Neural progenitor cell (in vitro differentiated cells): ENCODE measurements at regions not wholly inside any gene's neighbourhood (a gene's known extent, or its start where the extent isn't known, plus 50 kb on each side); places are given as distances from the start of the nearest gene placed in this dataset.

Experiments used
- DNase-seq: peaks from one replicate; pipeline ENCODE4 v3.0.0-alpha.2; 2016; ENCODE audit warnings: low spot score
- H2AFZ ChIP-seq: fragments of 200-600 bp; sonication (generic); replicated peaks from 2 replicates; pipeline ENCODE4 v1.6.1; 2016; ENCODE audit warnings: antibody characterized with exemption
- H3F3A ChIP-seq: fragments of 200-600 bp; sonication (generic); 2 replicates; pipeline ENCODE4 v1.6.1; 2016; ENCODE audit warnings: antibody characterized with exemption, low read depth
- H3K27ac ChIP-seq: fragments of 200-600 bp; sonication (generic); 2 replicates; pipeline ENCODE4 v1.5.1; 2016; ENCODE audit warnings: mild to moderate bottlenecking
- H3K27me3 ChIP-seq: fragments of 200-600 bp; sonication (generic); 2 replicates; pipeline ENCODE4 v1.6.1; 2016; ENCODE audit warnings: mild to moderate bottlenecking, moderate library complexity
- H3K36me3 ChIP-seq: fragments of 200-600 bp; sonication (generic); 2 replicates; pipeline ENCODE4 v1.5.1; 2016
- H3K4me1 ChIP-seq: fragments of 200-600 bp; sonication (generic); 2 replicates; pipeline ENCODE4 v1.6.1; 2016; ENCODE audit warnings: mixed run types
- H3K4me2 ChIP-seq: fragments of 200-600 bp; sonication (generic); 2 replicates; pipeline ENCODE4 v1.6.1; 2016
- H3K4me3 ChIP-seq: fragments of 200-600 bp; sonication (generic); 2 replicates; pipeline ENCODE4 v1.5.1; 2016
- H3K79me2 ChIP-seq: fragments of 200-600 bp; sonication (generic); 2 replicates; pipeline ENCODE4 v1.6.1; 2016; ENCODE audit warnings: low read depth
- H3K9ac ChIP-seq: fragments of 200-600 bp; sonication (generic); 2 replicates; pipeline ENCODE4 v1.6.1; 2016
- H3K9me3 ChIP-seq: fragments of 200-600 bp; sonication (generic); 2 replicates; pipeline ENCODE4 v1.5.1; 2016; ENCODE audit warnings: low read depth
- H4K20me1 ChIP-seq: fragments of 200-600 bp; sonication (generic); 2 replicates; pipeline ENCODE4 v1.6.1; 2016; ENCODE audit warnings: low read depth
- H3K27ac Mint-ChIP-seq: 3 replicates; pipeline ENCODE4 v1.8.0; 2021; ENCODE audit warnings: mixed read lengths
- H3K27me3 Mint-ChIP-seq: 2 replicates; pipeline ENCODE4 v1.8.0; 2022; ENCODE audit warnings: low read depth, mild to moderate bottlenecking, inconsistent platforms, moderate library complexity, mixed read lengths; ENCODE audit not compliant: insufficient read depth
- H3K36me3 Mint-ChIP-seq: 3 replicates; pipeline ENCODE4 v1.8.0; 2021; ENCODE audit warnings: mixed read lengths
- H3K4me1 Mint-ChIP-seq: 3 replicates; pipeline ENCODE4 v1.8.0; 2021; ENCODE audit warnings: mixed read lengths
- H3K4me3 Mint-ChIP-seq: 3 replicates; pipeline ENCODE4 v1.8.0; 2021; ENCODE audit warnings: mild to moderate bottlenecking, moderate library complexity, mixed read lengths
- H3K9me3 Mint-ChIP-seq: 3 replicates; pipeline ENCODE4 v1.8.0; 2020; ENCODE audit warnings: mixed read lengths
- EZH2 ChIP-seq: fragments of 200-600 bp; sonication (generic); IDR thresholded peaks from 2 replicates; pipeline ENCODE4 v1.6.1; 2017; ENCODE audit warnings: antibody characterized with exemption, mild to moderate bottlenecking, moderate library complexity
- EZH2phosphoT487 ChIP-seq: fragments of 200-600 bp; sonication (generic); IDR thresholded peaks from 2 replicates; pipeline ENCODE4 v1.6.1; 2017; ENCODE audit warnings: antibody characterized with exemption
- TF ChIP-seq, protein P1 (sequence below): fragments of 200-600 bp; sonication (generic); IDR thresholded peaks from 2 replicates; pipeline ENCODE4 v1.5.1; 2017; ENCODE audit warnings: antibody characterized with exemption, mild to moderate bottlenecking

DNA sequence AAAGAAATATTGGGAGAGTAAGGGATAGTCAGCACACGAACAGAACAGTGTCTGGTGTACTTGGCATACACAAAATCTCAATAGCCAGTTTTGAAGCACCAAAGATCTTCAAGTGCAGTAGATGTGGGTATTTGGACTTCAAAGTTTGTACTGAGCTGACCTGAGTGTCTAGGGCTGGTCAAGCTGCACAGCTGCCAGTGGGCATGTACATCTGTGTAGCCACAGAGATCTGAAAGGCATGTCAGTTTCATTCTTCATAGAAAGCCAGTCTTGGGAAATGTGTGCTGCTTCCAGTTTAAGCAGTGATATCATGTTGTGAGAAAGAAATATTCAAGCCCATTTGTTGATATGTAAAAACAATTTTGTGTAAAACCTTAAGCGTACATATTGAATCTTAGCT lies 279.0 kb upstream of the SYT10 start:
- H3K27me3 Mint-ChIP-seq: peaks cover 2% of the 10 kb centered on the region
- no peak overlapping the region for H3K27ac ChIP-seq
- no peaks in the 10 kb centered on the region for H3K36me3 ChIP-seq
- no peak overlapping the region for H3K27ac Mint-ChIP-seq
- no peak overlapping the region for H3K4me3 ChIP-seq
- no peaks in the 10 kb centered on the region for H3K9me3 ChIP-seq
- H3K79me2 ChIP-seq: no peaks in the 10 kb centered on the region
- H3K4me2 ChIP-seq: no peak overlapping the region
- no peak overlapping the region for H3K4me3 Mint-ChIP-seq
- H3K9me3 Mint-ChIP-seq: no peaks in the 10 kb centered on the region
- H3K36me3 Mint-ChIP-seq: no peaks in the 10 kb centered on the region
- no peak overlapping the region for H2AFZ ChIP-seq
- H3F3A ChIP-seq: no peaks in the 10 kb centered on the region
- H4K20me1 ChIP-seq: no peaks in the 10 kb centered on the region
- no peak for DNase-seq
- no peaks in the 10 kb centered on the region for H3K27me3 ChIP-seq
- no peak overlapping the region for H3K9ac ChIP-seq
- no peaks in the 10 kb centered on the region for H3K4me1 Mint-ChIP-seq
- TF ChIP-seq, protein P1, sequence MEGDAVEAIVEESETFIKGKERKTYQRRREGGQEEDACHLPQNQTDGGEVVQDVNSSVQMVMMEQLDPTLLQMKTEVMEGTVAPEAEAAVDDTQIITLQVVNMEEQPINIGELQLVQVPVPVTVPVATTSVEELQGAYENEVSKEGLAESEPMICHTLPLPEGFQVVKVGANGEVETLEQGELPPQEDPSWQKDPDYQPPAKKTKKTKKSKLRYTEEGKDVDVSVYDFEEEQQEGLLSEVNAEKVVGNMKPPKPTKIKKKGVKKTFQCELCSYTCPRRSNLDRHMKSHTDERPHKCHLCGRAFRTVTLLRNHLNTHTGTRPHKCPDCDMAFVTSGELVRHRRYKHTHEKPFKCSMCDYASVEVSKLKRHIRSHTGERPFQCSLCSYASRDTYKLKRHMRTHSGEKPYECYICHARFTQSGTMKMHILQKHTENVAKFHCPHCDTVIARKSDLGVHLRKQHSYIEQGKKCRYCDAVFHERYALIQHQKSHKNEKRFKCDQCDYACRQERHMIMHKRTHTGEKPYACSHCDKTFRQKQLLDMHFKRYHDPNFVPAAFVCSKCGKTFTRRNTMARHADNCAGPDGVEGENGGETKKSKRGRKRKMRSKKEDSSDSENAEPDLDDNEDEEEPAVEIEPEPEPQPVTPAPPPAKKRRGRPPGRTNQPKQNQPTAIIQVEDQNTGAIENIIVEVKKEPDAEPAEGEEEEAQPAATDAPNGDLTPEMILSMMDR: no peak
- TF ChIP-seq EZH2 (no peak), EZH2phosphoT487 (no peak)
- no peaks in the 10 kb centered on the region for H3K4me1 ChIP-seq

DNA sequence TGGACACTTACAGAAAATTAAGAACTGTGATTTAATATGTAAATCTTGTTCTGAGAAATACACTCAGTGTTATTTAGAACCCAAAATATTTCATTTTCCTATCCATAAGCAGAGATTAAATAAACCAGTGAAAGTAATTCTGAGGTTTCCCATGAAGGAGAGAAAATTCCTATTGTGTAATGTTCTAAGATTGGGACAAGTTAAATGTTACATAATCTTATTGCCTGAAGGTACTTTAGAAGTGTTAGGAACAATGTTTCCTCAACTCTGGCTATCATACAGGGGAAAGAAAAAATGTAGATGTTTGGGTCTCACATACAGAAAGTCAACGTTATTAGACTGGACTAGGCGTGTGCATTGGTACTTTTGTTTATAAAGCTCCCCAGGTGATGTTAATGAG lies 281.9 kb upstream of the SYT10 start:
- Histone ChIP-seq H3K27me3 (no peaks in the 10 kb centered on the region), H3K36me3 (no peaks in the 10 kb centered on the region), H3K9me3 (no peaks in the 10 kb centered on the region), H3K79me2 (no peaks in the 10 kb centered on the region), H3K4me2 (no peak overlapping the region), H3K4me1 (no peaks in the 10 kb centered on the region), H3K4me3 (no peak overlapping the region), H4K20me1 (no peaks in the 10 kb centered on the region), H3K9ac (no peak overlapping the region), H3K27ac (no peak overlapping the region), H3F3A (no peaks in the 10 kb centered on the region), H2AFZ (no peak overlapping the region)
- Mint-ChIP-seq H3K36me3 (no peaks in the 10 kb centered on the region), H3K27me3 (no peaks in the 10 kb centered on the region), H3K9me3 (no peaks in the 10 kb centered on the region), H3K4me3 (no peak overlapping the region), H3K4me1 (no peaks in the 10 kb centered on the region), H3K27ac (no peak overlapping the region)
- TF ChIP-seq, protein P1: no peak
- TF ChIP-seq EZH2phosphoT487: no peak
- no peak for TF ChIP-seq EZH2
- DNase-seq: no peak

DNA sequence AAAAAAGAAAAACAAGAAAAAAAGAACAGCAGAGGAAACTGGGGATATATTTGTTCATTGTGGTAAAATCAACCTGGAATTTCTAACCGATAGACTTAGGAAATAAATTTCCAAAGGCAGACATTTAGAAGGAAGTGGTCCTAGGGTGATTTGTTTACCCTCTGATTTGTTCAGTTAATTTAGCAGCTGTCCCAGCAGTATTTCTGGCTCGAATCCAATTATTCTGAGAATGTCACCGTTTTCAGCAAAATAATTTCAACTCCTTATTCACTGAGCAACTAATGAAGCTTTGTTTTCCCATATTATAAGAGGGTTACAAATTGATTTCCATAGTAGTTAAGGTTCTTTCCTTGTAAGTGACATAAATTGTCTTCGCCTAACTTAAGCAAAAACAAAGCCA lies 285.2 kb upstream of the SYT10 start:
- H3K36me3 ChIP-seq: no peaks in the 10 kb centered on the region
- H3K9ac ChIP-seq: no peak overlapping the region
- no peak overlapping the region for H3K4me3 ChIP-seq
- no peak overlapping the region for H3K27ac ChIP-seq
- H3K79me2 ChIP-seq: no peaks in the 10 kb centered on the region
- no peaks in the 10 kb centered on the region for H3K27me3 ChIP-seq
- Mint-ChIP-seq H3K36me3 (no peaks in the 10 kb centered on the region), H3K9me3 (peaks cover 4% of the 10 kb centered on the region), H3K27me3 (no peaks in the 10 kb centered on the region), H3K4me1 (no peaks in the 10 kb centered on the region), H3K4me3 (no peak overlapping the region), H3K27ac (no peak overlapping the region)
- no peak overlapping the region for H3K4me2 ChIP-seq
- no peaks in the 10 kb centered on the region for H4K20me1 ChIP-seq
- H3F3A ChIP-seq: no peaks in the 10 kb centered on the region
- no peaks in the 10 kb centered on the region for H3K4me1 ChIP-seq
- H3K9me3 ChIP-seq: no peaks in the 10 kb centered on the region
- H2AFZ ChIP-seq: no peak overlapping the region
- TF ChIP-seq EZH2phosphoT487 (no peak), EZH2 (no peak)
- TF ChIP-seq, protein P1: no peak
- DNase-seq: no peak

DNA sequence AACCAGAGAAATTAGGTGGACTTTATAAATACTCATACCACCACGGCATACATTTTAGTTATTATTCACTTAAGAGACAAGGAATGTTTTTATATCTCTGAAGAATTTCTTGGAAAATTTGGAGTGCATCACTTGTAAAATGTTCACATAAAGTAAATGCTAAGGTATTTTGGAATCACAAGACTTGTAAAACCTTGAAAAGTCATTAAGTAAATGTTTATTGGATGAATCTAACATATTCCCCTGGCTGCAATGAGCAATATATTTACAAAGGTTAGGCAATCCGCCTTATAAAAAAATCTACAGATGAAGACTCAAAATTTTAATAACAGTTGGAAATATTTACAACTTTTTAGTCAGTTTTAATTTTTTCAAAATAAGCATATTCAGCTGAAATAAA lies 287.4 kb upstream of the ALG10 start:
- Histone ChIP-seq H3K79me2 (no peaks in the 10 kb centered on the region), H3K9ac (no peak overlapping the region), H4K20me1 (no peaks in the 10 kb centered on the region), H3F3A (no peaks in the 10 kb centered on the region), H3K4me2 (no peak overlapping the region), H3K27me3 (no peaks in the 10 kb centered on the region), H3K9me3 (no peaks in the 10 kb centered on the region), H3K27ac (no peak overlapping the region), H3K4me1 (no peaks in the 10 kb centered on the region), H3K4me3 (no peak overlapping the region), H3K36me3 (no peaks in the 10 kb centered on the region), H2AFZ (no peak overlapping the region)
- Mint-ChIP-seq H3K4me3 (no peak overlapping the region), H3K27ac (no peak overlapping the region), H3K9me3 (no peaks in the 10 kb centered on the region), H3K27me3 (no peaks in the 10 kb centered on the region), H3K36me3 (no peaks in the 10 kb centered on the region), H3K4me1 (no peaks in the 10 kb centered on the region)
- DNase-seq: no peak
- TF ChIP-seq EZH2: no peak
- TF ChIP-seq EZH2phosphoT487: no peak
- TF ChIP-seq, protein P1: no peak
